Esophagus squamous epithelium (tissue), 5 donors: ENCODE measurements at regions not wholly inside any gene's neighbourhood (a gene's known extent, or its start where the extent isn't known, plus 50 kb on each side); places are given as distances from the start of the nearest gene placed in this dataset.
"Not testable (repeated sequence)": the region's sequence is repeated elsewhere in the genome, so short reads cannot be mapped to it uniquely, and the experiment has no call there.

Experiments
- DNase-seq: peaks from one replicate; lab custom pipeline; 2025; lab: John Stamatoyannopoulos, UW
- H3K27ac ChIP-seq, 4 donors: fragments of 200-600 bp; sonication (generic); one replicate each; pipeline ENCODE4 v1.5.1; 2016 to 2019; ENCODE audit warnings: mild to moderate bottlenecking in 1 of 4
- H3K27me3 ChIP-seq, 4 donors: fragments of 200-600 bp; sonication (generic); 1 replicate in 3 of 4; 2 replicates in 1 of 4; pipeline versions ENCODE4 v1.5.1 to v1.6.0; 2017 to 2021; ENCODE audit warnings: antibody characterized with exemption in 1 of 4
- H3K36me3 ChIP-seq, 3 donors: fragments of 200-600 bp; sonication (generic); one replicate each; pipeline ENCODE4 v1.5.1; 2016 to 2019
- H3K4me1 ChIP-seq, 3 donors: fragments of 200-600 bp; sonication (generic); one replicate each; pipeline ENCODE4 v1.5.1; 2017 to 2019
- H3K4me3 ChIP-seq, 4 donors: fragments of 200-600 bp; sonication (generic); 1 replicate in 3 of 4; 2 replicates in 1 of 4; pipeline ENCODE4 v1.5.1; 2016 to 2019; ENCODE audit warnings: mild to moderate bottlenecking in 2 of 4, moderate library complexity in 1 of 4
- H3K9me3 ChIP-seq, 3 donors: fragments of 200-600 bp; sonication (generic); one replicate each; pipeline ENCODE4 v1.5.1; 2016 to 2019
- POLR2A ChIP-seq, 4 donors: fragments of 450-650 bp; IDR thresholded peaks; one replicate each; pipeline ENCODE4 v1.6.1; 2017; ENCODE audit warnings: antibody characterized with exemption in 4 of 4, mild to moderate bottlenecking in 4 of 4, moderate library complexity in 3 of 4
- WGBS, 2 donors: methylation state at CpG; one replicate each; pipeline ENCODE4 v1.1.5; 2018; 5-methylcytosine and 5-hydroxymethylcytosine counted together
- intact Hi-C: fragments of 100-400 bp; cut with DNase I; formaldehyde crosslinking; loops from one replicate; pipeline ENCODE4 v1.15.0; 2022
- TF ChIP-seq, protein P1 (sequence below), 6 experiments: fragments of 450-650 bp in 4 of 6; fragments of 200-600 bp in 2 of 6; sonication (generic) in 2 of 6; IDR thresholded peaks; one replicate each; pipeline ENCODE4 v1.5.1; 2016 to 2019; ENCODE audit warnings: antibody characterized with exemption in 6 of 6, mild to moderate bottlenecking in 4 of 6, moderate library complexity in 4 of 6
- donor health status: DM: yes; HTN: yes; CAD: no.

GRCh38 chr1:30444401-30444800, 279.0 kb downstream of the MATN1 start:
- 64% methylated on average over 1 of the region's 1 CpG for WGBS, 2 donors
- intact Hi-C loops, result no loop called here
- no peak for DNase-seq

DNA sequence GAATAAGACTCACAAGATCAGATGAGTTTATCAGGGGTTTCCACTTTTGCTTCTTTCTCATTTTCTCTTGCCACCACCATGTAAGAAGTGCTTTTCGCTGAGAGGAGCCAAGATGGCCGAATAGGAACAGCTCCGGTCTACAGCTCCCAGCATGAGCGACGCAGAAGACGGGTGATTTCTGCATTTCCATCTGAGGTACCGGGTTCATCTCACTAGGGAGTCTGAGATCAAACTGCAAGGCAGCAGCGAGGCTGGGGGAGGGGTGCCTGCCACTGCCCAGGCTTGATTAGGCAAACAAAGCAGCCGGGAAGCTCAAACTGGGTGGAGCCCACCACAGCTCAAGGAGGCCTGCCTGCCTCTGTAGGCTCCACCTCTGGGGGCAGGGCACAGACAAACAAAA, 285.1 kb downstream of the MATN1 start:
- DNase-seq, intact Hi-C loops, H3K36me3 ChIP-seq, H3K27ac ChIP-seq, H3K27me3 ChIP-seq, H3K9me3 ChIP-seq, H3K4me3 ChIP-seq, H3K4me1 ChIP-seq: not testable (repeated sequence)
- 55 to 60% methylated on average over 1 to 4 of the region's 9 CpGs for WGBS, 2 donors

More at GRCh38 chr1:30444401-30444800, 279.0 kb downstream of the MATN1 start:
- no peak overlapping the region for H3K4me3 ChIP-seq
- no peaks in the 10 kb centered on the region for H3K4me1 ChIP-seq
- peaks cover 0 to 14% (median 0%) of the 10 kb centered on the region in 4 donors for H3K27me3 ChIP-seq
- H3K27ac ChIP-seq, result no peak overlapping the region
- TF ChIP-seq, protein P1, sequence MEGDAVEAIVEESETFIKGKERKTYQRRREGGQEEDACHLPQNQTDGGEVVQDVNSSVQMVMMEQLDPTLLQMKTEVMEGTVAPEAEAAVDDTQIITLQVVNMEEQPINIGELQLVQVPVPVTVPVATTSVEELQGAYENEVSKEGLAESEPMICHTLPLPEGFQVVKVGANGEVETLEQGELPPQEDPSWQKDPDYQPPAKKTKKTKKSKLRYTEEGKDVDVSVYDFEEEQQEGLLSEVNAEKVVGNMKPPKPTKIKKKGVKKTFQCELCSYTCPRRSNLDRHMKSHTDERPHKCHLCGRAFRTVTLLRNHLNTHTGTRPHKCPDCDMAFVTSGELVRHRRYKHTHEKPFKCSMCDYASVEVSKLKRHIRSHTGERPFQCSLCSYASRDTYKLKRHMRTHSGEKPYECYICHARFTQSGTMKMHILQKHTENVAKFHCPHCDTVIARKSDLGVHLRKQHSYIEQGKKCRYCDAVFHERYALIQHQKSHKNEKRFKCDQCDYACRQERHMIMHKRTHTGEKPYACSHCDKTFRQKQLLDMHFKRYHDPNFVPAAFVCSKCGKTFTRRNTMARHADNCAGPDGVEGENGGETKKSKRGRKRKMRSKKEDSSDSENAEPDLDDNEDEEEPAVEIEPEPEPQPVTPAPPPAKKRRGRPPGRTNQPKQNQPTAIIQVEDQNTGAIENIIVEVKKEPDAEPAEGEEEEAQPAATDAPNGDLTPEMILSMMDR (IDR thresholded peaks at IDR 0.05), result no peak
- TF ChIP-seq POLR2A (IDR thresholded peaks at IDR 0.05), result no peak
- H3K36me3 ChIP-seq, result no peaks in the 10 kb centered on the region
- no peaks in the 10 kb centered on the region for H3K9me3 ChIP-seq

DNA sequence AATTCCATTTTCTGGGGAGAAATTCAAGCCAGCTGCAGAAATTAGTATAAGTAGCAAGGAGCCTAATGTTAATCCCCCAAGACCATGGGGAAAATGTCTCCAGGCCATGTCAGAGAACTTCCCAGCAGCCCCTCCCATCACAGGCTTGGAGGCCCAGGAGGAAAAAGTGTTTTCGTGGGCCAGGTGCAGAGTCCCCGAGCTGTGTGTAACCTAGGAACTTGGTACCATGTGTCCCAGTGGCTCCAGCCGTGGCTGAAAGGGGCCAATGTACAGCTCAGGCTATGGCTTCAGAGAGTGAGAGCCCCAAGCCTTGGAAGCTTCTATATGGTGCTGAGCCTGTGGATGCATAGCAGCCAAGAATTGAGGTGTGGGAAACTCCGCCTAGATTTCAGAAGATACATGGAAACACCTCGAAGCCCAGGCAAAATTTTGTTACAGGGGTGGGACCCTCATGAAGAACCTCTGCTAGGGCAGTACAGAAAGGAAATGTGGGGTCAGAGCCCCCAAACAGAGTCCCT, 286.3 kb downstream of the MATN1 start:
- TF ChIP-seq POLR2A (IDR thresholded peaks at IDR 0.05), result no peak
- TF ChIP-seq, protein P1 (IDR thresholded peaks at IDR 0.05), result no peak
- Histone ChIP-seq H3K9me3 (peaks cover 0 to 9% (median 0%) of the 10 kb centered on the region in 3 donors), H3K4me3 (no peak overlapping the region), H3K27me3 (peaks cover 0 to 13% (median 0%) of the 10 kb centered on the region in 4 donors), H3K27ac (no peak overlapping the region), H3K4me1 (no peaks in the 10 kb centered on the region), H3K36me3 (no peaks in the 10 kb centered on the region)
- DNase-seq, result no peak
- WGBS, 2 donors, result 68 to 95% methylated on average over 4 of the region's 5 CpGs
- intact Hi-C loops, result no loop called here

DNA sequence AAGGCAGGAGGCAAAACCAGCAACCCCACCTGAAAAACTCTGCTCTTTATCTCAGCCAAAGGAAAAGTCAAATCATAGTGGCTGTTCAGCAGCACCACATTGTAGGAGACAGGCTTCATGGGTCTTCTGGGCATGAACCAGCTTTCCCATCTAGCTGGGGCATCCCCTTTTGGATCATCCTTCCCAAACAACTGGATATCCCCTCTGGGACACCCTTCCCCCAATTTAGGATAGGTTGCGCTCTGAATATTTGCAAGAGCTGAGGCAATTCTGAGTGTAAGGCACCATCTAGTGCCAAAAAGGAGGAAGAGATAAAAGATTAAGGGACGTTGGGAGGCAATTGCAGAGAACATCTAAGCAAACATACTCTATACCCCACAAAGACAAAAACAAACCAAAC, 295.8 kb downstream of the MATN1 start:
- H3K4me1 ChIP-seq, result no peaks in the 10 kb centered on the region
- H3K9me3 ChIP-seq, result peaks cover 0 to 9% (median 0%) of the 10 kb centered on the region in 3 donors
- H3K4me3 ChIP-seq, result no peak overlapping the region
- no peak for TF ChIP-seq POLR2A (IDR thresholded peaks at IDR 0.05)
- TF ChIP-seq, protein P1 (IDR thresholded peaks at IDR 0.05), result no peak
- no peak for DNase-seq
- intact Hi-C loops, result no loop called here
- no peak overlapping the region for H3K27ac ChIP-seq
- 7 to 50% methylated on average over 2 of the region's 2 CpGs for WGBS, 2 donors
- H3K36me3 ChIP-seq, result no peaks in the 10 kb centered on the region
- H3K27me3 ChIP-seq, result peaks cover 0 to 21% (median 0%) of the 10 kb centered on the region in 4 donors

DNA sequence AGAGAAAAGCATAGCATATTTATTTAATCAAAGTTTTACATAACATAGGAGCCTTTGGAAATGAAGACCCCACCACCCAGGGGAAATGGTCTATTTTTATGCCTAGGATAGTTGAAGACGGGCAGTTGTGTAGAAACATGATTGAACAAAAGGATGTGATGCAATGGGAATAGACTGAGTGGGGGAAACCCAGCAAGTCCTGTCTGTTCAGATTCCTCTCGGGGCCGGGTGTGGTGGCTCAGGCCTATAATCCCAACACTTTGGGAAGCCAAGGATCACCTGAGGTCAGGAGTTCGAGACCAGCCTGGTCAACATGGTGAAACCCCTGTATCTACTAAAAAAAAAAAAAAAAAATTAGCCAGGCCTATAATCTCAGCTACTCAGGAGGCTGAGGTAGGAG, 298.3 kb downstream of the MATN1 start:
- H3K9me3 ChIP-seq, result peaks cover 0 to 9% (median 0%) of the 10 kb centered on the region in 3 donors
- H3K36me3 ChIP-seq, result no peaks in the 10 kb centered on the region
- H3K4me1 ChIP-seq, result peaks cover 0 to 12% (median 4%) of the 10 kb centered on the region in 3 donors
- DNase-seq, result no peak
- no peak for TF ChIP-seq POLR2A (IDR thresholded peaks at IDR 0.05)
- TF ChIP-seq, protein P1 (IDR thresholded peaks at IDR 0.05), result no peak
- H3K27ac ChIP-seq, result no peak overlapping the region
- no peak overlapping the region for H3K4me3 ChIP-seq
- H3K27me3 ChIP-seq, result peaks cover 0 to 21% (median 0%) of the 10 kb centered on the region in 4 donors
- intact Hi-C loops, result no loop called here
- 33 to 49% methylated on average over 4 of the region's 4 CpGs for WGBS, 2 donors
